Endothelial cell of hepatic sinusoid (primary cell): ENCODE measurements at regions not wholly inside any gene's neighbourhood (a gene's known extent, or its start where the extent isn't known, plus 50 kb on each side); places are given as distances from the start of the nearest gene placed in this dataset.

ENCODE experiments used
- in situ Hi-C: cut with HindIII; loops from 2 replicates; pipeline ENCODE4 v1.10.0; 2017; ENCODE audit warnings: low sequenced_read_pairs

DNA sequence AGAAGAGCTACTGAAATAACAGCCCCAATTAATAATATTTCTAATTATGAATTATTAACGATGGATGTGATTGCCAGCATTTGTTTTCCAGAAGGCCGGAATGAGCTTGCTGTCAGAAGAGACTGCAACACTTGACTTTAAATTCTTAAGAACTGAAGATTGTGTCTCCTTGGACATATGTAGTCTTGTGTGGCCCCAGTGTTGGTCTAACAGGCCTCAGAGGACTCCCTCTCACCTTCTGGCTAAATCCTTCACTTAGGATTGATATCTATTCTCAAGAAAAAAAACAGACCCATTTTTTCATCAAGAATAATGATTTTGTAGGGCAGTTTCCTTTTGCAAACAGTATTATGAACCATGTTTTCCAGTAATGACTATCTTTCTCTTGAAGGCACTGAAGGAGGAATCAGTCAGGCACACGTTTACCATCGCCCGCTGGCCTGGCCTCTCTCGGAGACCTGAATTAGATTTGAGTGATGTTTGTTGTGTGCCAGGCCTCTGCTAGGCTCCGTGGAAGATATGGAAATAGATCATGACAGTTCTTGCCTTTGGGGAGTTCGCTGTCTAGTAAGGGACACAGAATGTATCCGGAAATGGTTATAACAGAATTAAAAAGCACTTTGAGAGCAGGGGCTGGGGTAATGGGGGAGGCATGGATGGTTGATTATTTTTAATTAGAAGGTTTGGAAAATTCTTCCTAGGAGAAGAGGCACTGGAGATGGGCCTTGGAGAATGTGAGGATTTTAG, 258.0 kb downstream of the MYCN start:
- in situ Hi-C loops, result no loop called here

DNA sequence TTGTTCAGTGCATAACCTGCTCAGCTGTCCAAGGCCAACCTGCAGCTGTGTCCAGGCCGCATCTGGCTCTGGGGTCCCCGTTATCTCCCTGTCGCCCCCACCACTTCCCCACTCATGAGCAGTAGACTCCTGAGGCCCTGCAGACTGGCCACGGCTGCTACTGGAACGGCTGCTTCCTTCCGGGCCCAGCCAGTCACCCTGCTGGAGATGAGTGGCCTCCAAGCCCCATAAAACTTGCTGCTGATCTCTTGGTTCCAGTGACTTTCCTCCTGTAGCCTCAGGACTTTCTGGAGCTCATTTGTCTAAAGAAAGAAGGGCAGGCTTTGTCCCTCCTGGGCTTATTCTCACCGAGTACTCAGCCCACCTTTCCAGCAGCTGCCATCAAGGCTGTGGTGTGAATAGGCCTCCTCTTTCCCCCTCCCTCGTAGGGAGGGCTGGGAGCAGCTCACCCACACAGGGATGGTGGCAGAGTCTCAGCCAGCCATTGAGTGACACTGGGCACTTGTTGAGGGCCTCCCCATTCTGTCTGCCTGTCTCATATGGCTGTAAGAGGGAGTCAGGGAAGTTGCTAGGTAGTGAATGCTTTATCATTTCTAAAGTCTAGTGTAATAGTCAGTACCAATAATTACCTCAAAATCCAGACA, 257.3 kb downstream of the MYCN start:
- in situ Hi-C loops, result no loop called here

DNA sequence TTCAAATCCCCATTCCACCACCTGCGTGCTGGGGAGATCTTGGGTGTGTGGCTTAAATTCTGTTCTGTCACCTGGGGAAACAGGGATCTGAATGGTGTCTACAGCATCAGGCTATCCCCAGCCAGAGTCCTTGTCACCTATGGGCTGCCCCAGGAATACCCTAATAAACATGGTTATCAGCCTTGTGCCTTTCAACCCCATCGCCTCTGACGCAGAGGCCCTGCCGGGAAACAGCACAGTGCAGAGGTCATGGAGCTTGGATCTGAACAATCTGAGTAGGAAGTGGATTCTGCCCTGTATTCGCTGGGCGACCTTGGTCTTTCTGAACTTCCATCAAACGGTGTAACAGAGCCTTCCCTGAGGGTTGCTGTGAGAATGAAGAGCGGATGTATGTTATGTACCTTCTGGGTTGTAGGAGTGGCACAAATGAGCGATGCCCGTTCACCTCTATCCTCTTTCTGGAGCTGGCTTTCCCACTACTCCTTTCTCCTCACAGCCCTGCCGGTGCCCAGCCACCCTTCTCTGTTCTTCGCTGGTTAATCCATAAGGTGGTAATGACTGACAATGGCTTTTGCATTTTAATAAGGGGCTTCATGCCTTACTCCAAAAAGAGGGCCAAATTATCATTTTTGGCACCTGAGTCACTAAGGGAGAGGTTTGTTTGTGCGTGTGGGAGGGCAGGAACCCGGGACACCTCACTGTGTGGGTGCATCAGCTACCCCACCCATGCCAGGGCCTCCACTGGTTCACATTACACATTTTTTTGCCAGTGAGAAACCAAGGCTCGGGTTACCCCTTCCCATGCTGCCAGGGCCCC, 256.5 kb downstream of the MYCN start:
- in situ Hi-C loops, result no loop called here

DNA sequence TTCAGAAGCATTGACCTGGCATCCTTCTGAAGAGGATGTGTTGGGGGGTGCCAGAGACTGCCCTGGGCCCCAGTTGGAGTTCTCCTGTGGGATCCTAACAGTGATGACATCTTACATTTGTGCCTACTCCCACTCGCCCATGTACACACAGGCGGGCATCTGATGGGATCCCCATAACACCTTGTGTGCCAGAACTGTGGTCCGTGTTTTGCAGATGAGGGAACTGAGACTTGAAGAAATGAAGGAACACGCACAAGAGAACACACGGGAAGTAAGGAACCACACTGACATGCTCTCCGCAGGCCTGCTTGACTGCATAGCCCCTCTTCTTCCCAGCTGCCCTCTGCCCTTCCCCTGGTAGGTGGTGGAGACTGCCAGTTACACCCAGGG, 255.3 kb downstream of the MYCN start:
- in situ Hi-C loops, result no loop called here

DNA sequence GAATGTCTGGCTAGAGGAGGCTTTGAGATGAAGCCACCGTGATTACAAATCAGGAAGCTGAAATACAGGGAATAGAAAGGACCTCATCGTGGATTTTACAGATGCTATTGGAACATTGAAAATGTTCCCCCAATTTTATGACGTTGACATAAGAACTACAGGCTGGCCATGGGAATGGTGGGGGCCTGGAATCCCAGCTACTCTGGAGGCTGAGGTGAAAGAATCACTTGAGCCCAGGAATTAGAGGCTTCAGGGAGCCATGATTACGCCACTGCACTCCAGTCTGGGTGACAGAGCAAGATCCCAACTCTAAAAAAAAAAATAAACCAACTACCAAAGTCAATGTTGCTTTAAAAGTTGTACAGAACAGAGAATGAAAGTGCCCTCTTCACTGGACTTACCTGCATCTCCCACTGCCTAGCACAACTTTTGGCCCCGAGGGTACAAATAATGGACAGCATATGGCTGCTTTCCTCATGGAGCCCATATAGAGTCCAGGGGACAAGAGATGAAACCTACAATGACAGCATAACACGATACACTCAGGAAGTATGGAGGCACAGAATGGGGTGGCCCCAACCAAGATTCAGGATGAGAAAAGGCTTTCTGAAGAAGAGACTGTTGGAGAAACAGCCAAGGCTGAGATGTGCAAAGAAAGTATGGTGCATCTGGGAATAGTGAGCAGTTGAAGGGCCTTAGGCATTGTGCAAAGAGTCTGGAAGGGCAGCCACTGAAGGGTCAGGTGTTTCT, 254.8 kb downstream of the MYCN start:
- in situ Hi-C loops, result no loop called here

DNA sequence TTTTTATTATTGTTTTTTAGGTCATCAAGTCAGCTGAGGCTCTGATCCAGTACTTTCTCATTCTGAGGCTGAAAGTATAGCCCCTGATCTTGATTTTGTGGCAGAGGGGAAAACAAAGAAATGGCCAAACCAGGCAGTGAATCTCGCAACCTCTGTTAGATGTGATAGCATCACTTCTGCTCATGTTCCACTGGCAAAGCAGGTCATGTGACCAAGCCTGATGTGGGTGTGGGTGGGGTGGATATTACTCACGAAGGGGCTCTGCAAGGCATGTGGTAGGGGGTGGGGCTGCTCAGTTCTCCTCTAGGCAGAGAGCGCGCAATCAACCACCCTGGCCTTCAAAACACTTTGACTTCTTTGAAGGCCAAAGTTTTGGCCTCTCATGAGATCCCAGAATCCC, 254.2 kb downstream of the MYCN start:
- in situ Hi-C loops, result no loop called here

DNA sequence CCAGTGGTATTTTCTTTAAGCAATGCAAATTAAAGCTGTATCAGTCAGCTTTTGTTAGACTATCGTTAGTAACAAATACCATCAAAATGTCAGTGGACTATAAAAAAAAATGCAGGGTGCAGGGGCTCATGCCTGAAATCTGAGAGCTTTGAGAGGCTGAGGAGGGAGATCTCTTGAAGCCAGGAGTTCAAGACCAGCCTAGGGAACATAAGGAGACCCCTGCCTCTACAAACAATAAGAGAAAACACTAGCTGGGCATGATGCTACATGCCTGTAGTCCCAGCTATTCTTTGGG, 253.7 kb downstream of the MYCN start:
- in situ Hi-C loops, result no loop called here

DNA sequence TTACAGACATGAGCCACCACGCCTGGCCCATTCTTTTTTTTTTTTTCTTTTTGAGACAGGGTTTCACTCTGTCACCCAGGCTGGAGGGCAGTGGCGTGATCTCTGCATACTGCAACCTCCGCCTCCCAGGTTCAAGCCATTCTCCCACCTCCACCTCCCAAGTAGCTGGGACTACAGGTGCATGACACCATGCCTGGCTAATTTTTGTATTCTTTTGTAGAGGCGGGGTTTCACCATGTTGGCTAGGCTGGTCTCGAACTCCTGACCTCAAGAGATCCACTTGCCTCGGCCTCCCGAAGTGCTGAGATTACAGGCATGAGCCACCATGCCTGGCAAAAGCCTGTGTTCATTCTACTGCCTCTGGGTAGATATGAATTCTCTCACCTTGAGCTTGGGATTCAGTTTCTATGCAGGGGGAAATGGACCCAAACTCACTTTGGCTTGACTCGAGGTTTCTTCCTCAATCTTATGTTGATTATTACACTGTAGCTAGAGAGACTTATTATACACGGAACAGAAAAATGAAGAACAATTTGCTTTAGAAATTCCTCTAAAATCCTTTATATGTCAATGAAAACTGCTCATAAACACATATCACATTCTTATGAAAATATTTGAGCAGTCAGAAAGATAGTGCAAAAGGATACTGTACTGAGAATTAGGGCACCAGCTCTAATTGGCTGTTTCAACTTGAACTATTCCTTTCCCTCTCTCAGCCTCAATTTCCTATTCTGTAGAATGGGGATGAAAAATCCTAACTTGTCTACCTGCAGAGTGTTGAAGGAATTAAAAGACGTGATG, 252.3 kb downstream of the MYCN start:
- in situ Hi-C loops, result no loop called here

DNA sequence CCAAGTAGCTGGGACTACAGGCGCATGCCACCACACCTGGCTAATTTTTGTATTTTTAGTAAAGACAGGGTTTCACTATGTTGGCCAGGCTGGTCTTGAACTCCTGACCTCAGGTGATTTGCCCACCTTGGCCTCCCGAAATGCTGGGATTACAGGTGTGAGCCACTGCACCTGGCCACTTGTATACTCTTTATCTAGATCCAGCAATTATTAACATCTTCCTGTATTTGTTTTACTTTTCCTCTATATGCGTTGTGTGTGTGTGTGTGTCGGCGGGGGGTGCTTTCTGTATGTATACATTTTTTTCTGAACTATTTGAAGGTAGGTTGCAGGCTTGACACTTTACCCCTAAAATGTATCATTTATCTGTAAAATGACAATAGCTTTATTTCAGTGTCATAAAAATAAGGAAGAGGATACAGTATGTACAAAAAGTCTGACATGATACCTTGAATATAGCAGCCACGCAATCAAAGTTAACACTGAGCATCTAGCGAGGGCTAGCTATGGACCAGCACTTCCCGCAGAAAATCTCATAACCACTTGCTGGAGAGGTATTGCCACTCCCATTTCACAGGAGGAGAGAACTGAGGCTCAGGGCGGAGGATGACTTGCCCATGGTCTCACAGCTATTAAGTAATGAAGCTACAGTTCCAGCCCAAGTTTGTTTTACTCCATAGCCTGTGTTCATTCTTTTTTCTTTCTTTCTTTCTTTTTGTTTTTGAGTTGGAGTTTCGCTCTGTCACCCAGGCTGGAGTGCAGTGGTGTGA, 251.3 kb downstream of the MYCN start:
- in situ Hi-C loops, result no loop called here

DNA sequence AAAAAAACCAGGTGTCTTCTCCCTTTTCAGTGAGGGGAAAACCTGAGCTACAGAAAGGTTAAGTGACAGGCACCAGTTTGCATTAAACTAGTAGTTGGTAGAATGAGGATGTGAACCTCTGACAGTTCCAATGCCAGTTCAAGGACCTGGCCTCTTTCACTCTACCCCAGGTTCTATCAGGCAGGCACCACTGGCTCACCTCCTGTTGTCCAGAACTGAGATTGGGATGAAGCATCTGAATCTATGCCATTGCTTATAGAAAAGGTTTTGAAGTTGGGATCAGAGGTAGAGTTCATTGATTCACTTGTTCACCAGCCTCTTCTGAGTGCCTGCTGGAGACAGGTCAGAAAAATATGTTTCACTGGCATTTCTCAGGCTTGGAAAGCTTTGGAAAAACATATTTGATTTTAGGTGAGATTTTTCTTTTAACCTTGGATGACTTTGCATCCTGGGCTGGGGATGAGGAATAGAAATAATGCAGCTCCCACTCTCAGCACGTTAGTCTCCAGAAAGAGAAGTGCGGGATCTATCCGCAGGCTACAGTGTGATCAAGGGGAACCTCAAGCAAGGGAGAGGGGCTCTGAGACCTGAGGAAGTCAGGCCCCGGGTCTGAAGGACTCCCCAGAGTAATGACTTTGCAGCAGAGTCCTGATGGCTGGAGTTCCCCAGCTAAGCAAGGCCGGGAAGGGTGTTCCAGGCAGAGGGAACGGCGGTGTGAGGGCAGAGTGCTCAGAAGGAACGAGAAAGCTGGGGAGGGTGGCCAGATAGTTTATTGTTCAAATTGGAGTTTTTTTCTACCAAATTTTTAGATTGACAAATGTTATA, 250.3 kb downstream of the MYCN start:
- in situ Hi-C loops, result no loop called here

DNA sequence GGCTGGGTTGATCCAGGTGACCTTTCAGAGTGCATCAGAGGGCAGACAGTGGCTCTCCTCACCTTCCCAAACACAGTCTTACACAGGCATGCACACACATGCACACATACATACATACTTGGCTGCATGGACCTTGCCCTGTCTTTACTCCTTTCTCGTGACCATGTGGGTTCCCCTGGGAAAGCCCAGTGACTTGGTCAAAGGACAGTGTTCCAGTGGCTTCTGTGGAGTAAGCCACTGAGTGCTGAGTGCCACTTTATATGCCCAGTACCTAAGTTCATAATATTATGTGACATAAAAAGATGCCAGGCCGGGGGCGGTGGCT, 249.4 kb downstream of the MYCN start:
- in situ Hi-C loops, result no loop called here

DNA sequence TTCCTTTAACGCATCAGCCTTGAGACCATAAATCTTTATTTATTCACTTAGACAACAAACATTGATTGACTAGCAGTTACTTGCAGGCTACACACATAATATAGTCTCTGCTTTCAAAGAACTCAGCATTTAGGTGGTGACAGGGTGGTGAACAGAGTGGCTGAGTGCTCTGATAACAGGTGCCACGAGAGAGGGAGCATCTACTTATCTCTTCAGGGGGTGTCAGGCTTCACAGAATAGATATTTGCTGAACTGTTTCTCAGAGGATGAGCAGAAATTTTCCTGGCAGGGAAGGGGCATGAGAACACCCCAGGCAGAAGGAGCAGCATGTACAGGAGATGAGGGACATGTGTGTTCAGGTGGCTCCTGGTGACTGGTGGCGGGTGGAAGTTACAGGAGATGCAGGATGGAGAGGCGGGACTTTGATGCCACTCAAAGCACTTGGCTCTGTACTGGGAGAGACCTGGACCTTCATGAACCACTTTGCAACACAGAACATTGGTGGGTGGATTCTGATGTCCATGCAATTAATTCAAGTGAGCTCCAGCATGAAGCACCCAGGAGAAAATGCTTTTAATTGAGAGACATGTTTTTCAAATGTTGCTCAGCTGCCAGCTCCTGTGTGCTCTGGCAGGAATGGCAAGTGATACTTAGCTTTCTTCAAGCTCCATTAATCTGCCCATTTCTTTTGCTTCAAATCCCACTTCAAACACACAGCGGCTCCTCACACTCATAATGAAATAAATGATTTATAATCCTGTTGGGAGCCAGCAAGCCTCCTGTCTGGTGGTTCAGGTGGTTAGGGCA, 248.9 kb downstream of the MYCN start:
- in situ Hi-C loops, result no loop called here

DNA sequence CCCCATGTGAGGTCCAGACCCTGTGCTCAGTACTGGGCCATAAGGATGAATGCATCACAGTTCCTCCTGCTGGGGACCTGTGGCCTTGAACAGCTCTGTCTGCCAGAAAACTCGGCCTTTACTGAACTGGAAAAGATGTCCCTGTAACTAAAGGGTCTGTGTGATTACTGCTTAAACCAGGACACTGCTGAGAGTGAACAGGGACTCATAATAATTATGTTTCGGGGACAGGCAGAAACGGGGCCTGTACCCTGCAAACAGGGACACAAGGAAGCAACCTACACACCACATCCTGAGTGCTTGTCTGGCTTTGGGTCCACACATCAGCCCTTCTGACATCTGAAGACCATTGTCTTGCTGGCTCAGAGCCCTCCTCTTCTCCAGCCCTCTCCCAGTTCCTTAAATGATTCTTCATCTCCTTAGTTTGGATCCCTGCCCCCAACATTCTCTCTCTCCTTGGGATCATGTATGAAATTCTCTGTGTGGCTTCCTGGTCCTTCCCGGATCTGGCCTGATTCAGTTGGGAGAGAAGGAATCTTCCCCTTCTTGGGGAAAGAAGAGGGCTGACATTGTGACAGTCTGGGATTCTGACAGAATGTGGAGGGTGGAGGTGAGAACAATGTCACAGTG, 248.0 kb downstream of the MYCN start:
- in situ Hi-C loops, result no loop called here

DNA sequence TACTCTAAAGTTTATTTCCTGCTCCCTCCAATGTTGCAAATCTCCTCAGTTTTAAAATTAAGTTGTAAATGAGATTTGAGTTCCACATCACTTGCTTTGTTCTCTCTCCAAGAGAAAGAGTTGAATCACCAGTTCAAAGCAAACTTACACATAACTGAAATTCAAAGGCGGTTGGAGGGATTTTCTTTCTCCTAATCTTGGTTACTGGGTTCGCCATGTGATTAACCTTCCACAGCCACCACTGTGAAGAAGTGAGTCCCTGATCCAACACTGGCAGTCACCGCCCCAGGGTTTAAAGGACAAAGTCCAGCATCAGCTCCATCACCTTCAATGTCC, 247.1 kb downstream of the MYCN start:
- in situ Hi-C loops, result no loop called here

DNA sequence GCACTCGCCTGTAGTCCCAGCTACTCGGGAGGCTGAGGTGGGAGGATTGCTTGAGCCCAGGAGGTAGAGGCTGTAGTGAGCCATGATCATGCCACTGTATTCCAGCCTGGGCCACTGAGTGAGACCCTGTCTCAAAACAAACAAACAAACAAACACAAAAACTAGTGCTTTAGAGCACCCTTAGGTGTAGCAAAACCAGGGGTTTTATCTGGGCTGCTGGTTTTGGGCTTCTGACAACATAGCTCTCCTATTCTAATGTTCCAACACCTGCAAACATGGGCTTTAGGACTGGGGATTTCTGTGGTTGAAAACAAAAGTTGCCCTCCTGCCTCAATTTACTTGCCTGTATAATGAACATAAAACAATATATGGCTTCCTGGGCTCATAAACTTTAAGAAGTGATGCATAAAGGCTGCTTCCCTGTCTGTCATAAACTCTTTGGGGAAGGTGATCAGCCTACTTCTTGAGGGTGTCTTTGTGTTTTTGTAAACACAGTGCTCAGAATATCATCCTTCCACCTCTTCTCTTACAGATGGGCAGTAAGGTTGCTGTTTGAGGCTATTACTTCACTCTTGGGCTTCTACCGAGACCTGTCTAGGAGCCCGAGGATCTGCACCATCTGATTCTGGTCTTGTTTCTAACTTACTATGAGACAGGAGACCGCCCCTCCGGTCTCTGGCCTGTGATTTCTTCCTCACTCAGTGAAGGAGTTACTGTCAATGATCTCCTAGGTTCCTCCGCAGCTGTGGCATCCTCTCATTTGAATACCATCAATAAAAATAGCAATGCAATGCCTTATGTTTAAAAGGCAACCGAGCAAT, 246.5 kb downstream of the MYCN start:
- in situ Hi-C loops, result no loop called here

DNA sequence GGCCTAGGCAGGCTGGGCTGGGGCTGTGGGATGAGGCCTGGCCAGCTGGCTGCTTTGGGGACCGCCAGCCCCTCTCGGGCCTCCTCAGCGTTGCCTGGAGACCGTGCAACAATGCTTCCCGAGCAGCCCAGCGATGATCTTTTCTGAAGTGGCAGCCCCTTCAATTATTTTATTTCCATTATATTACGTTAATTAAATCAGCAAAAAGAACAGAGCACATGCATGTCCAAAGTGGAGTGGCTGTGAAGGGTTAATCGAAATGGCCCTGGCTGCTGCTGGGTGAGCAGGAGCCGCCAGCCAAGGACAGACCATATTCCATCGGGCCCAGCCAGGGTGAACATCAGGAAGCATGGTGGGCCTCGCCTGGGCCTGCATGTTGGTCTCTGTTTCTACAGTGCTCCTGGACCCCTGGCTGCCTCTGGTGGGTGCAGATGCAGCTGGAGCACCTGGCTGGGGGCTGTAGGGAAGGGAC, 245.5 kb downstream of the MYCN start:
- in situ Hi-C loops, result no loop called here
